ENCODE measurements at regions not wholly inside any gene's neighbourhood (a gene's known extent, or its start where the extent isn't known, plus 50 kb on each side); places are given as distances from the start of the nearest gene placed in this dataset.
"Not testable (repeated sequence)": the region's sequence is repeated elsewhere in the genome, so short reads cannot be mapped to it uniquely, and the experiment has no call there.

DNA sequence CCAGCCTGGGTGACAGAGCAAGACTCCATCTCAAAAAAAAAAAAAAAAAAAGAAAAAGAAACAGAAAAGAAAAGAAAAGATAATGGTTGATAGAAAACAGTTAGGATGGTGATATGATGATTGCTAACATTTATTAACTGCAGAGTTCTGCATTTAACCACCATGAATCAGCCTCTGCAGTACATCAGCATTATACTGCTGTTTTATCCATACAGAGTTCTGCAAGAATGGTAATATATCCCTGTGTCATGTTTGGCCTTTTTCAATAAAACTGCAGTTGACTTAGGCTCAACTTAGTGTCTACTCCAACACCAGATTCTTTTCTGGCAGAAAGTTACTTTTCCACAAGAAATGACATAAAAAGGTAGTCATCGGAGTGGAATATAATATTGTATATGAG lies 62.6 kb downstream of the DUSP6 start:
- no peak for DNase-seq (ENCODE audit: low read depth, low spot score)

DNA sequence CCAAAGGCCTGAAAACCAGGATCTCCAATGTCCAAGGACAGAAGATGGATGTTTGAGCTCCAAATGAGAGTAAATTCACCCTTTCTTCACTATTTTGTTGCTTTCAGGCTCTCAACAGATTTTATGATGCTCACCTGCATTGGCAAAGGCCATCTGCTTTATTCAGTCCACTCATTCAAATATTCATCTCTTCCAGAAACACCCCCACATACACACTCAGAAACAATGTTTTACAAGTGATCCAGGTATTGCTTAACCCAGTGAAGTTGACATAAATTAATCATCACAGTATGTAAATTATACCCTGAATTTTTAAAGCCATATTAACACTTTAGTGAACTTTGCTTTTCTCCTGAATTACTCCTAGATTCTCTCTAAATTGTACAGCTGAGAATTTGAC lies 63.3 kb downstream of the DUSP6 start:
- no peak for DNase-seq (ENCODE audit: low read depth, low spot score)

DNA sequence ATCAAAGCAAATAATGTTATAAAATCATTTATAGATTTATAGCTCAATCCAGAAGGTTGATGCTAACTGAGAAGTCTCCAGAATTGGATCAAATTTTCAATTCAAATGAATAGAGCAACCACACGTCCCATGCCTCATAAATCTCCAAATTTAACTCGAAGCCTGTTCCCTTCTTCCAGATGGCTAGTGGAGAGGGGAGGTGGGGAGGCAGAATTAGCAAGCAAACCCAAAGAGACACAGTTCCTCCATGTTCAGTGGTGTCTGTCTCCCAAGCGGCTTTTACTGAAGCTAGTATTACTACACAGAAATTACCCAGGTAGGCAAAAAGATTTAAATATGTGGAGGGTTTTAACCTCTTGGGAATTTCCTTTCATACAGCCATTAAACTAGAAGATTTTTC lies 65.8 kb downstream of the DUSP6 start:
- DNase-seq (ENCODE audit: low read depth, low spot score), result no peak

- no peak for DNase-seq (ENCODE audit: low read depth, low spot score)
Observed at GRCh38 chr12:89281539-89281867, 70.8 kb downstream of the DUSP6 start.

DNA sequence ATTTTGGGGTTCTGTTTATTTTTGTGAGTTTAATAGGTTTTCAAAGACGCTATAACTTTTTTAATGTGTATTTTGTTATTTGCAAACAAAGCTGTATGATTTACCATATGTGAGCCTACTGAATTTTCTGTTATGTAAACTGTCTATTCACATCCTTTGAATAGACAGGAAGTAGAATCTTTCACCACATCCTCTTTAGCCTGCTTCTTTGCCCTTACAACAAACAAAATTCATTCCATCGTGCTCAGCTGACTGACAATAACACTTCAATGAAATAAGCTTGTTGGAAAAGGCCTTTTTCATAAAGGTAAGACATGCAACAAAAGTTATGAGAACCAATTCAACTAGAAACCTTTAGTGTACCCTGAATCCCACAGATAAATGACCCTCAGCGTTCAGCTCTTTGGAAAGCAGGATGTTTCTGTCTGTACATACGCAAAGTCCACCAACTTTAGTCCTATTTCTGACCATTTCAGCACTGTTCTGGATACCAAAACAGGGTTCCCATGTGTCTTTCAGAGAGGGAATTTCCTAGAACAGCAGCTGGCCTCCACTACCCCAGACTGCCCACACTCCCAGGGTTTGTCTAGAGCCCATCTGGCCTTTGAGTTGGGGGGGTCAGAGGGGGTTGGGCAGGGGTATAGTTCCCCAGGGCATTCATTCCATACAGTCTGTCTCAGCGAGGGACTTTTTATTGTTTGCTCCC lies 71.3 kb downstream of the DUSP6 start:
- DNase-seq (ENCODE audit: low read depth, low spot score), result no peak

DNA sequence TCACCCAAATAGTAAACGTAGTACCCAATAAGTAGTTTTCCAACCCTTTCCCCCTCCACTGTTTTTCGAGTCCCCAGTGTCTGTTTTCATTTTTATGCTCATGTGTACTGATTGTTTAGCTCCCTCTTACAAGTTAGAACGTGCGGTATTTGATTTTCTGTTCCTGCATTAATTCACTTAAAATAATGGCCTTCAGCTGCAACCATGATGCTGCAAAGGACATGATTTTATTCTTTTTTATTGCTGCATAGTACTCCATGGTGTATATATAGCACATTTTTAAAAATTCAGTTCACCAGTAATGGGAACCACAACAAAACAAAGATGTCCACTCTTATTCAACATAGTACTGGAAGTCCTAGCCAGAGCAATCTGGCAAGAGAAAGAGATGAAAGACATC lies 72.8 kb downstream of the DUSP6 start:
- no peak for DNase-seq (ENCODE audit: low read depth, low spot score)

DNA sequence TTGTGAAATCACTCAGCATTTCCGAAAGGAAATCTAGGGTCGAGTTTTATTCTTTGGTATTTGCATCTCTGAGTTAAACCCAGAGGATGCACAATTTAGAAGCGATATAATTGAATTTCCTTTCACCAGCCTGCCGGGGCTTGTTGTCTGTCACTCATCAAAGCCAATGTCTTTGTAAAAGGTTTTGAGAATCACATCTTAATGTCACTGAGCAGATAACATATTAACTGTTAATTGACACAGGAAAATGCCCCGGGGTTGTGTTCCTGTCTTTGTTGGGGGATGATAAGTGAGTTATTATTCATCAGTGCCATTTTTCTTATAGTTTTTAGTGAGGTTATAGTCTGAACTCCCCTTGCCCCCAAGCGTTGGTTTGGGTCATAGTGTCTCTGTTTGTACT lies 73.4 kb downstream of the DUSP6 start:
- DNase-seq (ENCODE audit: low read depth, low spot score), result no peak

DNA sequence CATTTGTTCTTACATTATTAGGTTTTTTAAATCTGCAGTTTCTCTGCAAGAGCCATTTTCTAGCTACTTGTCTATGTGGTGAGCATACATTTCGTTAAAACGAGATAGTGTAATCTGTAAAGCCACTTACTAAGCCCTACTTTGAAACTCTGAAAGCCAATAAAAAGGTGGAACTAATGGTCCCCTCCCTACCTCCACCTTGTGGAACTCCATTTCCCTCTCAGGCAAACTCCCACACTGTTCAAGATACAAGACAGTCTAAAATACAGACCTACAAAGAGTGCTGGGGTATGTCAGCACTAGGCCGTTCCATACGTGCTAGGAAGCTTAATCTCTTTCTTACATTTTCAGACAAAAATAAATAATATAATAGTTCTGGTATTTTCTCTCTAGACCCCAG lies 74.1 kb downstream of the DUSP6 start:
- no peak for DNase-seq (ENCODE audit: low read depth, low spot score)

DNA sequence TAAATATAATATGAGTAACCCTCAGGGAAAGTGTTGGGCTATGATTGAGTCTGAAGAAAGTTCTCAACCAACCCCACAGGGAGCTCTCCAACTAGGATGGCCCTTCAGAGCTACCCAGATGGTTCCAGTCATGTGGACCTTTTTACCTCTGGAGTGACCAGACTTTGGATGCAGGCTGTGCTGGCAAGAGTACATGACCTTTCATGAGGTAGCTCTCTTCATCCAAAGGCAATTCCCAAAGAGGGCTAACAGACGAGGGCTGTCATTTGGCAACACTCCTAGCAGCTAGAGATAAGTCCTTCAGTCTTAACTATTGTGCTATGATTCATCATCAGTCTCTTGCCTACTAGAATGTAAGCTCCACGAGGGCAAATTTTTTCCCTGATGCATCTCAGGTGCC lies 75.4 kb downstream of the DUSP6 start:
- DNase-seq (ENCODE audit: low read depth, low spot score), result no peak

- DNase-seq (ENCODE audit: low read depth, low spot score), result no peak
Observed at GRCh38 chr12:89273525-89273924, 78.8 kb downstream of the DUSP6 start.

DNA sequence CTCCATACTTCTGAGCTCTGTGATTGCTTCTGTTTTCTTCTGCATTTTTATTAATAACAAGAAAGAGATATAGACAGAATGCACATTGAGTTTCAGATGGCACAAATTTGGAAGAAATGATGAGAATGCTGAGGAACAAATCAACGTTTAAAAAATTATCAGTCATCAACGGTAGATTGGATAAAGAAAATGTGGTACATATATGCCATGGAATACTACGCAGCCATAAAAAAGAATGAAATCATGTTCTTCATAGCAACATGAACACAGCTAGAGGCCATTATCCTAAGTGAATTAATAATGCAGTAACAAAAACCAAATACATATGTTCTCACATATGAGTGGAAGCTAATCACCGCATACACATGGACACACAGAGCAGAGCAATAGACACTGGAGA lies 81.8 kb downstream of the DUSP6 start:
- DNase-seq (ENCODE audit: low read depth, low spot score), result no peak

DNA sequence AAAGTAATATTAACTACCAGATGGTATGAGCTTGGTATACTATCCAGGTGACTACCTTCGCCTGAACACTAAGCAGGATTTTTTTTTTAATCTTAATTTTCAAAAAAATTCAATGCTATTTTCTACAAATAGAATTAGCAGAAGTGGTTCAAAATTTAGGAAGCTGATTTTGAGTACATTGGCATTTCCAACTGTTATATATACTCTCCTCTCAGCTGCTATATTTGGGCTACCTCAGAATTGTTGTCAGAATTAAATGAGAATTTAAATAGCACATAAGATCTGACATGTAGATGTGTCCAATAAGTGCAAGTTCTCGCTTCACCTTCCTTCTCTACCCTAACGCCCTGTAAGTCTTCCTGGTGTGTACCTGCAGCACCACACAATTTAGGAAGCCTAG lies 83.1 kb downstream of the DUSP6 start:
- DNase-seq (ENCODE audit: low read depth, low spot score), result no peak

DNA sequence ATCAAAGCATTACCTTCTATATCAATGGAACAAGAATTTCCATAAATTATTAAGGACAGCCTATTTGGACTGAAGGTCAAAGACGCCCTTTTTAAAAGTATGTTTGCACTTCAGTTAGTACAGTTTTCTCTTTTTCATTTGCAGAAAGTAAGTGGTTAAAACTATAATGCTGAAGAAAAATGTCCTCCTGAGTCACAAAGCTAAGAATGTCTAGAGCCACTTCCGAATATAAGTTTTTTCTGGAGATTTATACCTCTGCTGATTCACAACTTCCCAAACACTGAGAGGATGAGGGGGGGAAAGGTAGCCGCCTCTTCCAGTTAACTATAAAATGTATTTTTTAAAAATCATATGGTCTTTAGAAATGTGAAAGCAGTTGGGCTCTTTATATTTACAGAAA lies 84.9 kb downstream of the DUSP6 start:
- DNase-seq (ENCODE audit: low read depth, low spot score), result no peak

- not testable (repeated sequence) for DNase-seq (ENCODE audit: low read depth, low spot score)
Observed at GRCh38 chr12:89266574-89267188, 85.6 kb downstream of the DUSP6 start.

DNA sequence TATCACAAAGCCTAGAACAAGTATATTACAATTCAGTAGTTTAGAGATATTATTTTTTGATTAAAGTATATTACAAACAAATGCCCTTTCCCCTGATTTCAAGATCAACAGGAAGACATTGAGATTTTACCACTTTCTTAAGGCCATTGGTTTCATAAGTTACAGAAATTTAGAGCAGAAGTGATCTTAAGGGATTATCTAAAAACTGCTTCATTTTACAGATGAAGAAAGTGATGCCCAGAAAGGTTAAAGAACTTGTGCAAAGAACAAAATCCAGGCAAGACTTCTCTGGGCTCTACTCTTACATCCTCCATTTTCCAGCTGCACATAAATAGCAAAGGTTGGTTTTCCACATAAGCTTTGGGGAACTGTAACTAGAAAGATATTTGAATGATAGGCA lies 87.5 kb downstream of the DUSP6 start:
- DNase-seq (ENCODE audit: low read depth, low spot score), result no peak

DNA sequence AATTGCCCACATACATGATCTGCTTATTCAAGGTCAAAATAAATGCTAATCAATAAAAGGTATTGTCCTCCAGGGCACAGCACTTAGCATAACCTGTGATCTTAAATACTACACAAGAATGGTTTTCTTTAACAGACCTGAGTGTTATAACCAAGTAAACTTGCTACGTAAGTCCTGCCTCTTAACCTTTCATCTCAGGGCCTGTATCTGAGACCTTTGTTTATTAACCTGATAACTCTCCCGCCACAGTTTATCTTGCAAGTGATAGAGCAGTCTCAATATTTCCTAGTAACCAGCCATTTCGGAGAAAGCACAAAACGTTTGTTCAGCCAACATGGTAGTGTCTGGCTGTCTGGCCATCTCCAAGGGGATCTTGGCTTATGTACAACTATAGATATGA lies 88.4 kb downstream of the DUSP6 start:
- no peak for DNase-seq (ENCODE audit: low read depth, low spot score)

- DNase-seq (ENCODE audit: low read depth, low spot score), result no peak
Observed at GRCh38 chr12:89262855-89263552, 89.3 kb downstream of the DUSP6 start.

DNA sequence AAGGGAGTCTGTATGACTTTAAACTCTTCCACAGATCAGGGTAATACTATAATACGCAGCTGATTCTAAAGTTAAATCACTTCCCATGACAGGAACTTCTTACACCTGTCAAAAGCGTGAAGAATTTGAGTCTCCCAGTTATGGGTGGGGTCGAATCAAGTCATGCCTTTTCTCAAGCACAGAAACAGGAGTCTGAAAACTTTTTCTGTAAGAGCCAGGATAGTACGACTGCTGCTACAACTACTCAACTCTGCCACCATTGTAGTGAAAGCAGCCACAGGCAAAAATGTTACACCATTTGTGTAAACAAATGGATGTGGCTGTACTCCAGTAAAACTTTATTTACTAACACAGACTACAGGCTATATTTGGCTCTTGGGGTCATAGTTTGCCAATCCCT lies 90.3 kb downstream of the DUSP6 start:
- DNase-seq (ENCODE audit: low read depth, low spot score), result no peak

- no peak for DNase-seq (ENCODE audit: low read depth, low spot score)
Observed at GRCh38 chr12:89260841-89261637, 91.3 kb downstream of the DUSP6 start.

DNA sequence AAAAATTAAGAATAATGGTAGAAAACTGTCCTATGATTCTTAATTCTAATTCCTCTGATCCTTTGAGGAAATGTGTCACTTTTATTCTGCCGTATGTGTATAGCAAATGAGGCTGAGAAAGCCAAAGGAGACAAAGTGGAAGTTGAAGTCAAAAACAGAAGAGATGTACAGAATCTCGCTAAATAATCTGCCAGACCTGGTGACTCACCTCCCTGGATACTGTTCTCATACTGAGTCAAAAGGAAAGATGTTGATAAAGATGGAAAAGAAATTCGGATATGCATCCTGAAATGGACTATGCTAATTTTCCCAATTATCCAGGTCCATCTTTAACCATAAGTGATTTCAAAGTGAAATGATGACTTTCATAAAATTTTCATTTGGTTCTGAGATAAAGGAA lies 92.5 kb downstream of the DUSP6 start:
- DNase-seq (ENCODE audit: low read depth, low spot score), result no peak

- no peak for DNase-seq (ENCODE audit: low read depth, low spot score)
Observed at GRCh38 chr12:89258240-89258969, 93.9 kb downstream of the DUSP6 start.

DNA sequence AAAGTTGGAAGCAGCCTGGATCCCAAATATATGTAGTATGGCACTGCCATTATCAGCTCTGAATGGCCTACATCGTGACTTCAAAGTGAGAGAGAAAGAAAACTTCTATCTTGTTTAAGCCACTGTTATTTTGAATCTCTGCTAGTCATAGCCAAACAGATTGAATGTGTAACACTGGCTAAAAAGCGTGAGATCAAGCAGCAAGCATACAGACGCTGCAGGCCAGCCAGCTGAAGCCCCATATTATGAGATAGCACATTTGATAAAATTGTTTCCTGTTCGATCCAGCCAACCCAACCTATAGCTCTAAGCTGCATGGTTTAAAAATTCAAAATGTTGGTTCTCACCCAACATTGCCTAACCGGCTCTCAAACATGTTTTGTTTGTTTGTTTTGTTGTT lies 95.0 kb downstream of the DUSP6 start:
- no peak for DNase-seq (ENCODE audit: low read depth, low spot score)

All from activated naive CD8-positive, alpha-beta T cell treated with anti-CD3 and anti-CD28 coated beads, Interleukin-2, amount 50 U/mL, for 16 hours (primary cell).